Ovary (tissue), 3 donors: ENCODE measurements at regions not wholly inside any gene's neighbourhood (a gene's known extent, or its start where the extent isn't known, plus 50 kb on each side); places are given as distances from the start of the nearest gene placed in this dataset.

ENCODE experiments used
- EP300 ChIP-seq: sonication (generic); formaldehyde crosslinking; IDR thresholded peaks from one replicate; pipeline ENCODE4 v1.6.1; 2017; ENCODE audit warnings: antibody characterized with exemption
- POLR2A ChIP-seq: fragments of 450-650 bp; IDR thresholded peaks from one replicate; pipeline ENCODE4 v1.6.1; 2017; ENCODE audit warnings: antibody characterized with exemption, mild to moderate bottlenecking, moderate library complexity
- TF ChIP-seq, protein P1 (sequence below), 3 donors: fragments of 450-650 bp in 2 of 3; fragments of 200-600 bp in 1 of 3; IDR thresholded peaks; one replicate each; pipeline versions ENCODE4 v1.5.1 to v1.8.0; 2016 to 2022; ENCODE audit warnings: antibody characterized with exemption in 3 of 3, mild to moderate bottlenecking in 1 of 3
- donor health status: DM: no; HTN: no; CAD: no.

DNA sequence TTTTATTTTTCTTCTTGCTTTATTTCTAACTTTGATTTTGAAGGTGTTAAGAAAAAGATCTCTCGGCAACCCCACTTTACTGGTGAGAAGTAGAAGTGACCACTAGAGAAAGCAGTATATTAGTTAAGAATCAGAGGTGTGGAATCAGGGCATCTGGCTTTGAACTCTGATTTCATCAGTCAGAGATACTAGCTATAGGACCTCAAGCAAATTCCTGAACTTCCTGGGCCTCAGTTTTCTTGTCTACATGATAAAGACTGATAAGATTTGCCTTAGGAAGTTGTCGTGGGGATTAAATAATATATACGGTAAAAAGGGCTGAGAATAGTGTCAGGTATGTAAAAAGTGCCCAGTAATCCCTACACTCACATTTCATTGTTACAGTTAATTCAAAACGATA is 440.3 kb upstream of the CRIM1 start:
- TF ChIP-seq, protein P1, sequence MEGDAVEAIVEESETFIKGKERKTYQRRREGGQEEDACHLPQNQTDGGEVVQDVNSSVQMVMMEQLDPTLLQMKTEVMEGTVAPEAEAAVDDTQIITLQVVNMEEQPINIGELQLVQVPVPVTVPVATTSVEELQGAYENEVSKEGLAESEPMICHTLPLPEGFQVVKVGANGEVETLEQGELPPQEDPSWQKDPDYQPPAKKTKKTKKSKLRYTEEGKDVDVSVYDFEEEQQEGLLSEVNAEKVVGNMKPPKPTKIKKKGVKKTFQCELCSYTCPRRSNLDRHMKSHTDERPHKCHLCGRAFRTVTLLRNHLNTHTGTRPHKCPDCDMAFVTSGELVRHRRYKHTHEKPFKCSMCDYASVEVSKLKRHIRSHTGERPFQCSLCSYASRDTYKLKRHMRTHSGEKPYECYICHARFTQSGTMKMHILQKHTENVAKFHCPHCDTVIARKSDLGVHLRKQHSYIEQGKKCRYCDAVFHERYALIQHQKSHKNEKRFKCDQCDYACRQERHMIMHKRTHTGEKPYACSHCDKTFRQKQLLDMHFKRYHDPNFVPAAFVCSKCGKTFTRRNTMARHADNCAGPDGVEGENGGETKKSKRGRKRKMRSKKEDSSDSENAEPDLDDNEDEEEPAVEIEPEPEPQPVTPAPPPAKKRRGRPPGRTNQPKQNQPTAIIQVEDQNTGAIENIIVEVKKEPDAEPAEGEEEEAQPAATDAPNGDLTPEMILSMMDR (IDR thresholded peaks at IDR 0.05) = no peak
- TF ChIP-seq POLR2A (no peak), EP300 (no peak)
